ENCODE measurements at regions not wholly inside any gene's neighbourhood (a gene's known extent, or its start where the extent isn't known, plus 50 kb on each side); places are given as distances from the start of the nearest gene placed in this dataset.
A peak's percentile ranks its signal among the peaks of the same experiment; 100 is the strongest.

DNA sequence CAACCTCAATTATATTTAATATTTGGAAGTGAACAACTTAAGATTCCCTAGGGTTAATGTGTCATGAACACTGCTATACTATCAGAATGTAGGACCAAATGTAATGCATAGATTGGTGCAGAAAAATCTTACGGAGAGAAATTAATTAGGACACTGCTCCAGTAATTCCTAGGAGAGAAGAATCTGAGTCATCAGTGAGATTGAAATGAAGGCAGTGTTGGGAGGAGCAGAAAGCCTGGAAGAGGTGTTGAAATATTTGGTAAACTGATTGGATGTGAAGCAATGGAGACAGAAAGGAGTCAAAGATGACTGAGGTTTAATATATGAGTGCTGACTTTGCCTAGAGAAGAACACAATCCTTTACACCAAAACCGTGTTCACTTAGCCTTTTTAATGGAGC lies 836.0 kb downstream of the FAM181B start:
- no peak overlapping the region for H3K27ac ChIP-seq (ENCODE audit: low read depth, low read length)
- DNase-seq = no peak
- H3K27me3 ChIP-seq (ENCODE audit: control insufficient read depth, insufficient read depth, low read length, poor library complexity, severe bottlenecking) = no peaks in the 10 kb centered on the region
- no peaks in the 10 kb centered on the region for H3K4me1 Mint-ChIP-seq
- H3K4me3 Mint-ChIP-seq = no peak overlapping the region
- TF ChIP-seq, protein P1, sequence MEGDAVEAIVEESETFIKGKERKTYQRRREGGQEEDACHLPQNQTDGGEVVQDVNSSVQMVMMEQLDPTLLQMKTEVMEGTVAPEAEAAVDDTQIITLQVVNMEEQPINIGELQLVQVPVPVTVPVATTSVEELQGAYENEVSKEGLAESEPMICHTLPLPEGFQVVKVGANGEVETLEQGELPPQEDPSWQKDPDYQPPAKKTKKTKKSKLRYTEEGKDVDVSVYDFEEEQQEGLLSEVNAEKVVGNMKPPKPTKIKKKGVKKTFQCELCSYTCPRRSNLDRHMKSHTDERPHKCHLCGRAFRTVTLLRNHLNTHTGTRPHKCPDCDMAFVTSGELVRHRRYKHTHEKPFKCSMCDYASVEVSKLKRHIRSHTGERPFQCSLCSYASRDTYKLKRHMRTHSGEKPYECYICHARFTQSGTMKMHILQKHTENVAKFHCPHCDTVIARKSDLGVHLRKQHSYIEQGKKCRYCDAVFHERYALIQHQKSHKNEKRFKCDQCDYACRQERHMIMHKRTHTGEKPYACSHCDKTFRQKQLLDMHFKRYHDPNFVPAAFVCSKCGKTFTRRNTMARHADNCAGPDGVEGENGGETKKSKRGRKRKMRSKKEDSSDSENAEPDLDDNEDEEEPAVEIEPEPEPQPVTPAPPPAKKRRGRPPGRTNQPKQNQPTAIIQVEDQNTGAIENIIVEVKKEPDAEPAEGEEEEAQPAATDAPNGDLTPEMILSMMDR (conservative IDR thresholded peaks at IDR 0.05) = no peak
- H3K4me3 ChIP-seq (ENCODE audit: low read length) = no peak overlapping the region
- H3K27me3 Mint-ChIP-seq (ENCODE audit: insufficient read depth) = no peaks in the 10 kb centered on the region
- H3K9ac ChIP-seq (ENCODE audit: extremely low read depth, low read length, poor library complexity, severe bottlenecking) = no peak overlapping the region
- H3K36me3 ChIP-seq (ENCODE audit: control insufficient read depth, insufficient read depth, low read length) = no peaks in the 10 kb centered on the region
- WGBS, 2 experiments (ENCODE audit: insufficient coverage in 1 of 2, insufficient read length in 1 of 2) = 86 to 96% methylated on average over 2 of the region's 2 CpGs
- H3K4me1 ChIP-seq (ENCODE audit: control insufficient read depth, insufficient read depth, low read length) = no peaks in the 10 kb centered on the region
- peaks cover 8% of the 10 kb centered on the region for H3K9me3 ChIP-seq (ENCODE audit: control insufficient read depth, low read length)
- H3K36me3 Mint-ChIP-seq (ENCODE audit: low read depth) = peaks cover 2% of the 10 kb centered on the region
- no peak overlapping the region for H3K27ac Mint-ChIP-seq
- peaks cover 6% of the 10 kb centered on the region for H3K9me3 Mint-ChIP-seq

DNA sequence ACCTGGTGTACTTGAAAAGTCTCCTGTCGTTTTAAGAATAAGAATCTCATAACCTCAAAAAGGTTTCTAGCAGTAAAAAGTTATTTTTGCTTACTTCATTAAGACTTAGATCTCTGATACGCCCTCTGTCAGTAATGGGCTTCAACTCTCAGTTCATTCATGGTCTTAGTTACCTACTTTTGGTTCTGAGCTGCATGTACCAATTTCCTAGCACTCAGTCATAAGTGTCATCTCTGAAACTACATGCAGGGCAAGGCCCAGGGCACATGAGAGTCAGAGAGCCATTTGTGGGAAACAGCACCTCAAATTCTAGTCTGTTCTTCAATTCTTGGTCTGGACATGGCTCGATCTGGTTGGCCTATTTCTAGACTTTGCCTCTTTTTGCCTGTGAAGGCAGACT lies 838.4 kb downstream of the FAM181B start:
- Histone ChIP-seq H3K27me3 (ENCODE audit: control insufficient read depth, insufficient read depth, low read length, poor library complexity, severe bottlenecking) (no peaks in the 10 kb centered on the region), H3K36me3 (ENCODE audit: control insufficient read depth, insufficient read depth, low read length) (no peaks in the 10 kb centered on the region), H3K4me1 (ENCODE audit: control insufficient read depth, insufficient read depth, low read length) (no peaks in the 10 kb centered on the region), H3K27ac (ENCODE audit: low read depth, low read length) (no peak overlapping the region), H3K4me3 (ENCODE audit: low read length) (no peak overlapping the region), H3K9me3 (ENCODE audit: control insufficient read depth, low read length) (no peaks in the 10 kb centered on the region), H3K9ac (ENCODE audit: extremely low read depth, low read length, poor library complexity, severe bottlenecking) (no peak overlapping the region)
- Mint-ChIP-seq H3K4me1 (no peaks in the 10 kb centered on the region), H3K27ac (no peak overlapping the region), H3K9me3 (peaks cover 3% of the 10 kb centered on the region), H3K4me3 (no peak overlapping the region), H3K36me3 (ENCODE audit: low read depth) (no peaks in the 10 kb centered on the region), H3K27me3 (ENCODE audit: insufficient read depth) (no peaks in the 10 kb centered on the region)
- 82 to 92% methylated on average over 3 of the region's 3 CpGs for WGBS, 2 experiments (ENCODE audit: insufficient coverage in 1 of 2, insufficient read length in 1 of 2)
- no peak for DNase-seq
- TF ChIP-seq, protein P1 (conservative IDR thresholded peaks at IDR 0.05) = no peak

DNA sequence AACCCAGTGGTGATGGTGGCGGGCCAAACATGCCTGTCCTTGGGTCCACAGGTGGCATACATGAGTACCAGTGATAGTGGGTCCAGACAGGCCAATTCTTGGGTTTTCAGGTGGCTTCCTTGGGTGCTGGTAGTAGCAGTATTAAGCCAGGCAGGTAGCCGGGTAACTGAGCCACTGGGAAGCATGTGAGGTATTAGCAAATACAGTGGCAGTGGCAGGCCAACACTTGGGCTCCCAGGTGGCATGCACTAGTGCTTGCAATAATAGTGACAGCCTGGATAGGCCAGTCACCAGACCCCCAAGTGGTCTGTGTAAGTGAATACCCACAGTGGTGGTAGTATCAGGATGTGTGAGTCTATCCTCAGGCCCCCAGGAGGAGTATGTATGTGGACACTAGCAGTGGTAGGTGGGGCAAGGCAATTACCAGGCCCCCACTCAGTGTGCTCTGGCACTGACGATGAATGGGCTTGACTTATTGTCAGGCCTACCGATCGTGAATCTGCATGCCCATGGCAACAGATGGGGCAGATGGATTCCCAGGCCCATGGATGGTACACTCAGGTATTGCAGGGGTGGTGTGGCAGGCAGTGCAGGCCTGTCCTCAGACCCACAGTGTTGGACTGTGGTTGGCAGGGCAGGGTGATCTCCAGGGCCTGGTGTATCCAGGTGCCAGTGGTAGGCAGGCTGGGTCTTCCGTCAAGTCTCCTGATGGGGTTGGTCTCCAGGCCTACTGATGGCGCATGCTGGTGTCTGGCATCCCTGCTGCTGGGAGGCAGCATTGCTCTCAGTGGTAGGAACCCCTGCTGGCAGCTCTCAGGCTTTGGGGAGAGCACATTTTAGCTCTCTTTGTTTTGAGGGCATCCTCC lies 840.7 kb downstream of the FAM181B start:
- peaks cover 12% of the 10 kb centered on the region for H3K9me3 ChIP-seq (ENCODE audit: control insufficient read depth, low read length)
- H3K27me3 Mint-ChIP-seq (ENCODE audit: insufficient read depth) = no peaks in the 10 kb centered on the region
- H3K27me3 ChIP-seq (ENCODE audit: control insufficient read depth, insufficient read depth, low read length, poor library complexity, severe bottlenecking) = no peaks in the 10 kb centered on the region
- 93 to 96% methylated on average over 5 to 7 of the region's 7 CpGs for WGBS, 2 experiments (ENCODE audit: insufficient coverage in 1 of 2, insufficient read length in 1 of 2)
- H3K4me3 Mint-ChIP-seq = no peak overlapping the region
- peak; percentile 41 for DNase-seq
- no peak overlapping the region for H3K27ac Mint-ChIP-seq
- TF ChIP-seq, protein P1 (conservative IDR thresholded peaks at IDR 0.05) = no peak
- H3K4me3 ChIP-seq (ENCODE audit: low read length) = no peak overlapping the region
- no peak overlapping the region for H3K27ac ChIP-seq (ENCODE audit: low read depth, low read length)
- peaks cover 15% of the 10 kb centered on the region for H3K9me3 Mint-ChIP-seq
- no peaks in the 10 kb centered on the region for H3K4me1 ChIP-seq (ENCODE audit: control insufficient read depth, insufficient read depth, low read length)
- no peaks in the 10 kb centered on the region for H3K36me3 ChIP-seq (ENCODE audit: control insufficient read depth, insufficient read depth, low read length)
- H3K36me3 Mint-ChIP-seq (ENCODE audit: low read depth) = no peaks in the 10 kb centered on the region
- no peak overlapping the region for H3K9ac ChIP-seq (ENCODE audit: extremely low read depth, low read length, poor library complexity, severe bottlenecking)
- H3K4me1 Mint-ChIP-seq = no peaks in the 10 kb centered on the region

Data from endodermal cell (in vitro differentiated cells).